NCI-H524 treated with DMSO at 0.1 percent for 48 hours (cell line): ENCODE measurements at regions not wholly inside any gene's neighbourhood (a gene's known extent, or its start where the extent isn't known, plus 50 kb on each side); places are given as distances from the start of the nearest gene placed in this dataset.
A peak's percentile ranks its signal among the peaks of the same experiment; 100 is the strongest.
"Not testable (repeated sequence)": the region's sequence is repeated elsewhere in the genome, so short reads cannot be mapped to it uniquely, and the experiment has no call there.

ENCODE experiments used
- DNase-seq: peaks from one replicate; lab custom pipeline; 2025; lab: John Stamatoyannopoulos, UW

DNA sequence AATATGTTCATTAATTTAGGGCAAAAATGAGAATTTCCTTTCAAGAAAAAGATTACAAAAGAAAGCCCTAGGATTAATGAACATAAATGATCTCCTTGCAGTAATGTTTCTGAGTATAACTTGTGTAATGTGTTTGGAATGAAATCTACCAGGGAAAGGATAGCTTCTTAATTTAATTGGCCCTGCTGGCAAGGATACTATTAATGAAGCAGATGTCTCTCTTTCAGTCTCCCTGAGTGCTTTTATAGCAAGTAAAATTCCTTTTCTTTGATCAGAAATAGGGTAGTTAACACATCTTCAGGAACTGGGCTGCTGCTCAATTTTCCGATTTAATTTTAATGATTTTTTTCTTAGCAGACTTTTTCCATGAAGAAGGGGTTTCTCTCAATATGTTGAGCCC is 379.4 kb upstream of the PDE3A start:
- peak; percentile 2 for DNase-seq

DNA sequence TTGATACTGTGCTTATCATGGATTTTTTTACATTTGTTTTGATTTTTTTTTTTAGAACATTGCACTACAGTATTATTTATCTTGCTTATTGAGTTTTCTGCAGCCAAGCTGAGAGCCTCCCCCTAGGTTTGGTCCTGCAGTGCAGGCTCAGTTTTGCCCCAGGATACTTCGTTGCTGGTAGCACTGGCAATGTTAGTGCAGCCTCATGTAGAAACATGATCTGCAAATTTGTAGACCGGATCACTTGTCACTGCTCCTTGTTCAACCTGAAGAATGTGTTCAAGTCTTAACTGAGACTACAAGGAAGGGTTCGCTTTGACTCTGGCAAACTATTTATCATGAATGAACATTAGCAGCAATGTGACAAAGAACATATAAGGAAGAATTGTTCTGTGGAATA is 377.2 kb upstream of the PDE3A start:
- DNase-seq = no peak

DNA sequence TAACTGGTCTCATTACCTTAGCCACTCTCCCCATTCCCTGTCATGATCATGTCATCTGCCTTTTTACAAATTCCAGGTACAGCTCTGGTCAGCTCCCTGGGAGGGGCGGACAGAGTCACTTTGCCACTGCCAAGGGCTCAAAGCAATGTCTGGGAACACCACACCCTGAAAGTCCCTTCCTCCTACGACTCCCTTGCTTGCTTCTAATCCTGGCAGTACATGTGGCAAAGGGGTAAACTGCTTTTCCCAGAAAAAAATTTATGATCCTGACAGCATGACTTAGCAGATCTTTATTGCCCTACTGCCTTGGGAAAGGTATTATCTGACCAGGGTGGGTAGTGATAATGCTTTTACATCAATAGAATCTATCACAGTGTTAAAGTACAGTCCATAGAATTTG is 376.0 kb upstream of the PDE3A start:
- no peak for DNase-seq

- no peak for DNase-seq
These were observed 373.4 kb upstream of the PDE3A start for GRCh38 chr12:19994968-19995367.

- no peak for DNase-seq
These were observed 370.5 kb upstream of the PDE3A start for GRCh38 chr12:19997656-19998400.

DNA sequence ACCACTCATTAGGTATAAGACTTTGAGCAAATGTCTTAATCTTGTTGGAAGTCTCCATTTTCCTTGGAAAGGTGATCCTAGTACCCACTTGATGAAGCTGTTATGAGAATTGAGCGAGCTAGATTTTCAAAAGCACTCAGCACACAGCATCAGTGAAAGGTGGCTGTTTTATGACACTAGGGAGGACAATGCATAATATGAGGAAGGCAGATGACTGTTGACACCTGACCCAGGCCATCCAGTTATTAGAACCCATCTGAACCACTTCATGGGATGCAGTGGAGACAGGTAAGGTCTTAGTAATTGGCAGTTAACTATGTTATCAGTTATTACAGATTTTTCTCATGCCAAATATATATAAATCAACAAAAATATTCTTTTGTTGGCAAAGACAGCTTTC is 369.9 kb upstream of the PDE3A start:
- DNase-seq = no peak

- no peak for DNase-seq
These were observed 369.2 kb upstream of the PDE3A start for GRCh38 chr12:19998961-19999804.

DNA sequence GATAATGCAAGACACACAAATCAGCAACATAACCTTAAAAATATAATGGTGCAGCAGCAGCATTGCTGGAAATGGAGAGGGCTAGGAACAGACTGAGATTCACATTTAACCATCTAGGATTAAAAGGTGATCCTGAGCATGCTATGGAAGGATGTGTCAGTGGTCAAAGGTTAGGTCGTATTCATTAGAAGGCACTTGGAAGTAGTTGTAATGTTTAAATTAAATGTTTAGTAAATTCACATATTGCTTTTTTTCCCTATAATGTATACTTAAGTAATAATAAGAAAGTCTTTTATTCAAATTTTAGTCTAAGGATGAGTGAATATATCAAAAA is 368.6 kb upstream of the PDE3A start:
- no peak for DNase-seq

DNA sequence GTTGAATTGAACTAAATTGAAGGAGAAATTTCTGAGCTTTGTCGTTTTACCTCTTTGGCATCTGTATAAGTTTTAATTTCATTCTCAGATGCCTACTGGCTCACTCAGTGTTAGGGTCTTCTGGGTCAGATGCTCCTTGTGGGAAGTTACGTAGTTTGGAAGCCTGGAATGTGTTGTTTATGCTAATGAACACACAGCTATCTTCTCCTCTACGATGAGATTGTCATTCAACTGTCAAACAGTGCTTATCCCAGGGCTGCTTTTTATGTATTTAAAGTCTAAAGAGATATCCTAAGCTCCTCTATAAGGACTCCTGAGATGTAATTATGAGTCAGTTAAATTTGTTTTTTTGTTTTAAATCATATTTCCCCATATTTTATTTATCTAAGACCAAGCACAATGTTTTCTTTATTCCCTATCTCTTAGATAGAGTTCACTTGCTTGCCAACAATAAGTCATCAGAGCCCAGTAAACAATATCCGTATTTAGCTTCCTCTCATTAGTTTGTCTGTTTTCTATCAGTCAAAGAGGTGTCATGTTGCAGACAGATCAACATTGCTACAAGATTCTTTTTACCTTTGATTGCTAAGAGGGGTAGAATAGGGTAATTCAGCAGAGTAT is 368.0 kb upstream of the PDE3A start:
- no peak for DNase-seq

DNA sequence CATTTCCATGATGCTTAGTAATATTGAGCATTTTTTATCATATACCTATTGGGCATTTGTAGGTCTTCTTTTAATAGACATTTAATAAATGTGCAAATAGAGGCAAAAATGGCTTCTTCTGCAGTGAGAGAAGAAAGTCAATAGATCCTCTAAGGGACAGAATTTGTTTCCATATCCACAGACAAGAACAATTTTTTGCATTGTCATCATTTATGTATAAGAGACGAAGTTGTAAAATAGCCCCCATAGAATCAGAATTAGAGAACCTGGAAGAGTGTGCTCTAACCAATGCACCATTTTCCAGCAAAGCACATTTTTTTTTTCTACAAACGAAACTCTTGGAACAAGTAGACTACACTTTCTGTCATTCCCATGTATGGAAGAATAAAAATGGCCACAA is 365.1 kb upstream of the PDE3A start:
- DNase-seq = no peak

- DNase-seq = no peak
These were observed 363.4 kb upstream of the PDE3A start for GRCh38 chr12:20004952-20005351.

DNA sequence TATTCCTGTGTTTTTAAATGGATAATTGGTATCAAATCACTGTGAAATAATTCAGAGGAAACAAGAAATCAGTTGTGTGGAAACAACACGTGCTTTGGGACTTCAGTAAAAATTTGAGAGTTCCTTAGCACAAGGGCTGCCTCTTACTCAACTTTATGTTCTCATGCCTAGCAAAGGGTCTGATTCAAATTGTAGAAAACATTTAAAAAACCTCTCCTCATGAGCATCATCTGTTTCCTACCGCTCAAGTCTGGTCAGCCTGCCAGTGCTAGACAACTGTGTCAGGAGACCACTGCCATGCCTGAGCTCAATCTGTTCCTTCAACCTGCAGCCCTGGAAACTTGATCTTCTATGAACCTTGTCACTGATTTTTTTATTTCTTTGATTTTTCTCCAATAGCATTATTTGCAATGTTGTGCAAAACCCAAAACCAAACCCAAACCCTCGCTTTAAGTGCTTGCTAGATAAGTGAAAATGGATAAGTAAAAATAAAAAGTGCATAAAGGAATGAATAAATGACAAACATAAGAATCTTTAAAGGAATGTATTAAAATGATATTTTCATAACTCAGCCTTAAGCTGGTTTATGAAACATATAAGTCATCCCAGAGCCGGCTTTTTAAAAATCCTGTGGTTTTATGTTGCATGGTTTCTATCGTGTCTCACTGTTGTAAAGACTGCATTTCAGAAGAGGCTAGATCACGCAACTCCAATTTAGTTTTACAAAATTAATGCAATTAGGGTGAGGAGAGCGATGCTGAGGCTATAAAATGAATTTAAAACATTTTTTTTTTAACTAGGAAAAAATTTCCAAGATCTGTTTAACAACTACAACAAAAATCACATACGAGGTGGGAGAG is 361.2 kb upstream of the PDE3A start:
- no peak for DNase-seq

DNA sequence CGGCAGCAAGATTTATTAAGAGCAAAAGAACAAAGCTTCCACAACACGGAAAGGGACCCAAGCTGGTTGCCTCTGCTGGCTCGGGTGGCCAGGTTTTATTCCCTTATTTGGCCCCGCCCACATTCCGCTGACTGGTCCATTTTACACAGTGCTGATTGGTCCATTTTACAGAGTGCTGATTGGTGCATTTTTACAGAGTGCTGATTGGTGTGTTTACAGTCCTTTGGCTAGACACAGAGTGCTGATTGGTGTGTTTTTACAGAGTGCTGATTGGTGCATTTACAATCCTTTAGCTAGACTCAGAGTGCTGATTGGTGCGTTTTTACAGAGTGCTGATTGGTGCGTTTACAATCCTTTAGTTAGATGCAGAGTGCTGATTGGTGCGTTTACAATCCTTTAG is 358.4 kb upstream of the PDE3A start:
- not testable (repeated sequence) for DNase-seq

DNA sequence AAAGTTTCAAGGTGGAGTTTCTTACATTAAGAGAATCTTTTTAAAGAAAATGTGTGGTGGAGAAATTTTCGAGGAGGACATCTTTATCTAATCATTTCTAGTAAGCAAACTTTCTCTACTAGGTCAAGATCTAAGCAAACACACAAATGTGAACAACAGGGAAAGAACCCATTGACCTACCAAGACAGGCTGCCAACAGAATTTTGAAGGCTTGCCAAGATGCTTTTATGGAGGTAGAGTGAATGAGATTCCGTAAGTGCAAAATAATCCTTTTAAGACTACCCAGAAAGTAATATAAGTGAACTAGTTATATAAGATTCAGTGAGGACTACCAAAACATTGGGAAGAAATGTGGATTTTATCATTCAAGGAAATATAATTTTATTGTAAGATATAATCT is 357.1 kb upstream of the PDE3A start:
- DNase-seq = no peak

DNA sequence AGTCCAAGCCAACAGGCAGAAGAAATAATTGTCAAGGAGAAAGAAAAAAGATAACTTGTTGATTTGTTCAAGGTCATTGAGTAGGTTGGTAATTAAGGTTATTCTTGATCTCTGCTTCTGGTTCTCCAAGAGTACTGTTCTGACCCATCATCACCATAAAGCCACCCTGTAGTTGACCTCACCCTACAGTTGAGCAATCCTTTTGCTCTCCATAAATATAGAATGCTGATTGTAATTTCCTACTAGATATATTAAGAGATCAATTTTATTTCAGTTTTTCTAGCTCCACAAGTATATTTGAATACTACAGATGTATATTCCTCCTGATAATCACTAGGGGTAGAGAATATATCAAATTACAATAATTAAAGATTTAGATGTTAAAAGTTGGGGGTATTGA is 350.5 kb upstream of the PDE3A start:
- no peak for DNase-seq

GRCh38 chr12:20018406-20018805 is 349.9 kb upstream of the PDE3A start:
- no peak for DNase-seq

- DNase-seq = no peak
These were observed 344.1 kb upstream of the PDE3A start for GRCh38 chr12:20024194-20024593.

DNA sequence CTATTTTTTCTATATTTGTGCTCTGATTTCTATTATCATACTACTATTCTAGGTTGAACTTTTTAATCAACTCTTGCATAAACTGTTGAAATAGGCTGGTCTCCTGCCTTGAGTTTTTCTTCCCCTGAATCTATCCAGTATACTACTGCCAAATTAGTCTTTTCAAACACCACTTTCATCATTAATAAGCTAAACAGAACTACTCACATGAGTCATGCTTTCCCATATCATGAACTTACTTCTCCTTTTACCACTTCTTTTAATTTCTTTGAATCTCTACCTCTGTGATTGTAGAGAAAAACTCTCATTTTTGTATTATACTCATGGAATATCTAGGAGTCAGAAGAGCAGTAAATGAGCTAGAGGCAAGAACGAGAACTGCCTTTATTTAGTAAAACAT is 340.3 kb upstream of the PDE3A start:
- no peak for DNase-seq

- DNase-seq = no peak
These were observed 337.5 kb upstream of the PDE3A start for GRCh38 chr12:20030826-20031225.

DNA sequence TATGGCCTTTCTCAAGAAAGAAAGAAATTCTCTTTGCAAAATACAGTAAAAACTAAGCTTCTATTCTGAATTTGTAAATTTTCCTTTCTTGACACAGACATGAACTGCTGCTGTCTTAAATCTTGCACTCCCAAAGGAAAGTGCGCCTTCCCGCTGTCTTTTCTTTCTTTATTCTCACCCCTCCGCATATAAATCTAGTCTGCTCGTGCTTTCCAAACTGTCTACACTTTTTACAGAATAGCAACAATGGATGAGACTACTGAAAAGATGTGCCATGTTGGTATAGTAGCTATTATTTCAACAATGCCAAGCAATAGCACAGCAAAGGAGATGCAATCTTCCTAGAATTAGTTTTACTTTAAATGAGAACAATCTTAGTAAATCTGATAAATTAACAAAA is 328.8 kb upstream of the PDE3A start:
- DNase-seq = no peak

DNA sequence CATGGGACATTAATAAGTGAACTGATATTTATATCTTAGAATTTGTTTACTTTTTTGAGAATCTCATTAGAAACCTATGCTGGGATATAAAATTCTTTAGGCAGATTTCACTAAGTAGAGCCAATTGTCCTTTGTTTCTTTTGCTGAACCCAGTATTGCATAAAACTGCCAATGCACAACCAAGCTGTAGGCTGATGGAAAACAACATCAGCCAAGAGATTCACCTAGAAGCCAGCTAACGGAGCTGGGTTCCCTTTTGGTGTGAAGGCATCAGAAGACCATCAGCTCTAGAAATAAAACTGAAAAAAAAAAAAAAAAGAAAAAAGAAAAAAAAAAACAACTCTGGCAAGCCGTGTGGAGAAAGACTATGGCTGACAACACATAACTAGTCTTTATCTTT is 328.2 kb upstream of the PDE3A start:
- DNase-seq = no peak

- DNase-seq = no peak
These were observed 327.5 kb upstream of the PDE3A start for GRCh38 chr12:20040831-20041230.
